IMR-90 (cell line): ENCODE measurements at regions not wholly inside any gene's neighbourhood (a gene's known extent, or its start where the extent isn't known, plus 50 kb on each side); places are given as distances from the start of the nearest gene placed in this dataset.

Experiments
- ATAC-seq: fragments of 200-7000 bp; cut with Tn5 transposase; 2 replicates; pipeline ENCODE4 v1.9.1; 2020; ENCODE audit warnings: low read depth, mild to moderate bottlenecking, moderate library complexity
- BruUV-seq: library from RNA; stranded (reverse); fragments of 400-500 nt; replicated peaks from 2 replicates; lab custom pipeline; 2021; lab: Mats Ljungman, UMichigan
- CTCF ChIA-PET: fragments of 300-600 bp; formaldehyde crosslinking; extraction: SDS; loops from one replicate; lab custom pipeline; 2021; ENCODE audit warnings: antibody characterized with exemption; lab: Yijun Ruan, JAX
- POLR2A ChIA-PET: fragments of 300-600 bp; sonication (Branson Sonifier 250); formaldehyde crosslinking; loops from one replicate; lab custom pipeline; 2022; ENCODE audit warnings: antibody characterized with exemption; ENCODE audit not compliant: unreplicated experiment; lab: Charles Lee
- DNase-seq: peaks from one replicate; pipeline ENCODE4 v3.0.0; 2013
- H2AFZ ChIP-seq: replicated peaks from 2 replicates; pipeline ENCODE3; 2013; ENCODE audit warnings: low read length, mild to moderate bottlenecking; ENCODE audit not compliant: poor library complexity
- H2AK5ac ChIP-seq: 2 replicates; pipeline ENCODE4 v1.6.1; 2013; ENCODE audit warnings: low read depth, low read length, inconsistent platforms
- H2AK9ac ChIP-seq: replicated peaks from 2 replicates; pipeline ENCODE3; 2013; ENCODE audit warnings: mild to moderate bottlenecking, low read depth, low read length, moderate library complexity; ENCODE audit not compliant: poor library complexity
- H2BK120ac ChIP-seq: 2 replicates; pipeline ENCODE4 v1.6.1; 2013; ENCODE audit warnings: low read depth, low read length, inconsistent platforms
- H2BK15ac ChIP-seq: 3 replicates; pipeline ENCODE4 v1.6.1; 2013; ENCODE audit warnings: low read depth, low read length, inconsistent platforms
- H2BK20ac ChIP-seq: 2 replicates; pipeline ENCODE4 v1.6.1; 2013; ENCODE audit warnings: low read depth, mild to moderate bottlenecking, inconsistent platforms, low read length, moderate library complexity
- H2BK5ac ChIP-seq: 2 replicates; pipeline ENCODE4 v1.6.1; 2013; ENCODE audit warnings: mild to moderate bottlenecking, low read depth, low read length, inconsistent platforms; ENCODE audit not compliant: poor library complexity, severe bottlenecking
- H3K14ac ChIP-seq: replicated peaks from 2 replicates; pipeline ENCODE4 v1.6.1; 2013; ENCODE audit warnings: low read depth, low read length, inconsistent platforms
- H3K18ac ChIP-seq: 2 replicates; pipeline ENCODE4 v1.6.1; 2013; ENCODE audit warnings: low read depth, low read length, control low read depth
- H3K23ac ChIP-seq: 2 replicates; pipeline ENCODE4 v1.6.1; 2013; ENCODE audit warnings: low read depth, low read length, inconsistent platforms
- H3K27ac ChIP-seq: 2 replicates; pipeline ENCODE4 v1.5.1; 2013; ENCODE audit warnings: mild to moderate bottlenecking, control low read depth, low read length; ENCODE audit not compliant: insufficient read depth
- H3K27me3 ChIP-seq: 2 replicates; pipeline ENCODE4 v1.6.1; 2013; ENCODE audit warnings: low read length; ENCODE audit not compliant: control insufficient read depth, insufficient read depth
- H3K36me3 ChIP-seq: 2 replicates; pipeline ENCODE4 v1.6.1; 2013; ENCODE audit warnings: low read length, mixed read lengths; ENCODE audit not compliant: control insufficient read depth, insufficient read depth
- H3K4ac ChIP-seq: 2 replicates; pipeline ENCODE4 v1.6.1; 2013; ENCODE audit warnings: low read depth, low read length, inconsistent platforms
- H3K4me1 ChIP-seq: 2 replicates; pipeline ENCODE4 v1.6.1; 2013; ENCODE audit warnings: low read length, mixed read lengths; ENCODE audit not compliant: control insufficient read depth, insufficient read depth
- H3K4me2 ChIP-seq: 2 replicates; pipeline ENCODE4 v1.6.1; 2013; ENCODE audit warnings: low read depth, mild to moderate bottlenecking, control low read depth, low read length, moderate library complexity
- H3K4me3 ChIP-seq: 2 replicates; pipeline ENCODE4 v1.5.1; 2013; ENCODE audit warnings: low read depth, mild to moderate bottlenecking, control low read depth, low read length, moderate library complexity; ENCODE audit not compliant: insufficient read depth
- H3K56ac ChIP-seq: 2 replicates; pipeline ENCODE4 v1.6.1; 2013; ENCODE audit warnings: low read length, inconsistent platforms; ENCODE audit not compliant: insufficient read depth; ENCODE audit errors: extremely low read depth
- H3K79me1 ChIP-seq, 2 experiments: 2 replicates each; pipeline ENCODE4 v1.6.1; 2013; ENCODE audit warnings: low read length in 2 of 2, inconsistent platforms in 1 of 2, low read depth in 1 of 2
- H3K9ac ChIP-seq: 2 replicates; pipeline ENCODE4 v1.6.1; 2013; ENCODE audit warnings: low read depth, low read length, control low read depth
- H3K9me1 ChIP-seq: 2 replicates; pipeline ENCODE4 v1.6.1; 2013; ENCODE audit warnings: low read length, inconsistent platforms; ENCODE audit not compliant: insufficient read depth
- H3K9me3 ChIP-seq: 2 replicates; pipeline ENCODE4 v1.6.1; 2013; ENCODE audit warnings: low read length; ENCODE audit not compliant: control insufficient read depth, insufficient read depth
- H4K20me1 ChIP-seq: 2 replicates; pipeline ENCODE4 v1.6.1; 2013; ENCODE audit warnings: low read length, inconsistent platforms; ENCODE audit not compliant: insufficient read depth
- H4K5ac ChIP-seq: 2 replicates; pipeline ENCODE4 v1.6.1; 2013; ENCODE audit warnings: mild to moderate bottlenecking, low read depth, low read length, control low read depth
- H4K8ac ChIP-seq, 2 experiments: 2 replicates each; pipeline ENCODE4 v1.6.1; 2013; ENCODE audit warnings: low read depth in 2 of 2, low read length in 2 of 2, control low read depth in 1 of 2, inconsistent platforms in 1 of 2
- H4K91ac ChIP-seq: 2 replicates; pipeline ENCODE4 v1.6.1; 2013; ENCODE audit warnings: low read depth, low read length, inconsistent platforms; ENCODE audit not compliant: insufficient read depth
- CEBPB ChIP-seq: IDR thresholded peaks from 2 replicates; pipeline ENCODE4 v1.6.1; 2012; ENCODE audit warnings: low read depth, low read length, improper control_type of control experiment
- CHD1 ChIP-seq: IDR thresholded peaks from 2 replicates; pipeline ENCODE4 v1.6.1; 2012; ENCODE audit warnings: low read depth, low read length, improper control_type of control experiment
- CTCF ChIP-seq: conservative IDR thresholded peaks from 2 replicates; pipeline ENCODE4 v1.5.1; 2012; ENCODE audit warnings: mild to moderate bottlenecking, low read depth, low read length, improper control_type of control experiment
- ELK1 ChIP-seq: fragments of 150-350 bp; IDR thresholded peaks from 2 replicates; pipeline ENCODE4 v1.6.1; 2016; ENCODE audit warnings: low read depth, mild to moderate bottlenecking, low read length, moderate library complexity, borderline replicate concordance
- FOS ChIP-seq: fragments of 150-350 bp; IDR thresholded peaks from 2 replicates; pipeline ENCODE4 v1.6.1; 2016; ENCODE audit warnings: low read depth, low read length
- MAFK ChIP-seq: IDR thresholded peaks from 2 replicates; pipeline ENCODE4 v1.6.1; 2012; ENCODE audit warnings: low read depth, low read length, improper control_type of control experiment
- MAZ ChIP-seq: IDR thresholded peaks from 2 replicates; pipeline ENCODE4 v1.6.1; 2012; ENCODE audit warnings: low read depth, mild to moderate bottlenecking, low read length, improper control_type of control experiment, moderate library complexity, borderline replicate concordance
- MXI1 ChIP-seq: IDR thresholded peaks from 2 replicates; pipeline ENCODE4 v1.6.1; 2012; ENCODE audit warnings: low read depth, mild to moderate bottlenecking, low read length, moderate library complexity, borderline replicate concordance
- NFE2L2 ChIP-seq: fragments of 150-350 bp; IDR thresholded peaks from 2 replicates; pipeline ENCODE4 v1.6.1; 2016; ENCODE audit warnings: low read depth, mild to moderate bottlenecking, low read length
- POLR2A ChIP-seq: IDR thresholded peaks from 2 replicates; pipeline ENCODE4 v1.6.1; 2012; ENCODE audit warnings: mild to moderate bottlenecking, low read depth, low read length
- RAD21 ChIP-seq: IDR thresholded peaks from 2 replicates; pipeline ENCODE4 v1.6.1; 2012; ENCODE audit warnings: low read length, improper control_type of control experiment
- RCOR1 ChIP-seq: IDR thresholded peaks from 2 replicates; pipeline ENCODE4 v1.6.1; 2012; ENCODE audit warnings: mild to moderate bottlenecking, low read length, improper control_type of control experiment; ENCODE audit not compliant: insufficient replicate concordance
- RFX5 ChIP-seq: IDR thresholded peaks from 2 replicates; pipeline ENCODE4 v1.8.0; 2012; ENCODE audit warnings: low read depth, mild to moderate bottlenecking, low read length, moderate library complexity
- SMC3 ChIP-seq: fragments of 150-350 bp; IDR thresholded peaks from 2 replicates; pipeline ENCODE4 v1.6.1; 2016; ENCODE audit warnings: low read depth, mild to moderate bottlenecking, antibody characterized with exemption, low read length, moderate library complexity
- USF2 ChIP-seq: fragments of 150-350 bp; IDR thresholded peaks from 2 replicates; pipeline ENCODE4 v1.6.1; 2017; ENCODE audit warnings: mild to moderate bottlenecking, antibody characterized with exemption, low read length, low read depth
- dilution Hi-C: fragments of 300-500 bp; cut with HindIII; formaldehyde crosslinking; loops from one replicate; pipeline ENCODE4 v1.14.3; 2018; ENCODE audit warnings: low sequenced_read_pairs; ENCODE audit not compliant: unreplicated experiment
- in situ Hi-C: fragments of 300-500 bp; cut with MboI; formaldehyde crosslinking; loops from 3 replicates; pipeline ENCODE4 v1.14.3; 2019; ENCODE audit warnings: low sequenced_read_pairs, inconsistent platforms, mixed read lengths
- intact Hi-C: fragments of 100-400 bp; cut with micrococcal nuclease; formaldehyde crosslinking; loops from 2 replicates; pipeline ENCODE4 v1.10.0; 2022

GRCh38 chr13:48876289-48876688 is 99.4 kb upstream of the FNDC3A start:
- no peak overlapping the region for H3K18ac ChIP-seq
- no TSS peak for BruUV-seq
- H3K23ac ChIP-seq, result no peak overlapping the region
- H3K27me3 ChIP-seq, result peaks cover 13% of the 10 kb centered on the region
- H3K9me1 ChIP-seq, result no peaks in the 10 kb centered on the region
- no peak overlapping the region for H3K4ac ChIP-seq
- no peak overlapping the region for H3K4me2 ChIP-seq
- no peak overlapping the region for H2AFZ ChIP-seq
- no peak overlapping the region for H2BK15ac ChIP-seq
- no peaks in the 10 kb centered on the region for H3K36me3 ChIP-seq
- no peak overlapping the region for H3K56ac ChIP-seq
- TF ChIP-seq MAZ (no peak), ELK1 (no peak), USF2 (no peak), FOS (no peak), NFE2L2 (no peak), RCOR1 (no peak), RFX5 (no peak), POLR2A (no peak), CHD1 (no peak), MAFK (no peak), MXI1 (no peak), SMC3 (no peak), CTCF (no peak), RAD21 (no peak), CEBPB (no peak)
- H4K8ac ChIP-seq, result no peak overlapping the region
- H4K5ac ChIP-seq, result no peak overlapping the region
- H2AK9ac ChIP-seq, result no peak overlapping the region
- in situ Hi-C loops, result no loop called here
- H2AK5ac ChIP-seq, result no peak overlapping the region
- H2BK20ac ChIP-seq, result no peak overlapping the region
- H3K4me3 ChIP-seq, result no peak overlapping the region
- dilution Hi-C loops, result no loop called here
- H4K91ac ChIP-seq, result no peak overlapping the region
- no peak for DNase-seq
- peaks cover 2% of the 10 kb centered on the region for H3K4me1 ChIP-seq
- H2BK120ac ChIP-seq, result no peak overlapping the region
- no peaks in the 10 kb centered on the region for H3K79me1 ChIP-seq
- POLR2A ChIA-PET, result no interaction called here
- no peak for ATAC-seq
- no peaks in the 10 kb centered on the region for H3K9me3 ChIP-seq
- intact Hi-C loops, result no loop called here
- no peak overlapping the region for H2BK5ac ChIP-seq
- H4K20me1 ChIP-seq, result no peaks in the 10 kb centered on the region
- H3K27ac ChIP-seq, result no peak overlapping the region
- H3K9ac ChIP-seq, result no peak overlapping the region
- CTCF ChIA-PET, result no interaction called here
- H3K14ac ChIP-seq, result no peak overlapping the region
